KOPT-K1 (cell line): ENCODE measurements at regions not wholly inside any gene's neighbourhood (a gene's known extent, or its start where the extent isn't known, plus 50 kb on each side); places are given as distances from the start of the nearest gene placed in this dataset.
"Not testable (repeated sequence)": the region's sequence is repeated elsewhere in the genome, so short reads cannot be mapped to it uniquely, and the experiment has no call there.

ENCODE experiments used
- H3K27ac ChIP-seq: fragments of 200-600 bp; sonication (generic); 2 replicates; pipeline ENCODE4 v1.5.1; 2016; ENCODE audit warnings: antibody characterized with exemption, mild to moderate bottlenecking, low read depth, low read length; ENCODE audit not compliant: poor library complexity, severe bottlenecking
- H3K36me3 ChIP-seq: fragments of 200-600 bp; sonication (generic); 2 replicates; pipeline ENCODE4 v1.5.1; 2017; ENCODE audit warnings: antibody characterized with exemption, mild to moderate bottlenecking, low read length, moderate library complexity; ENCODE audit not compliant: insufficient read depth
- H3K9me3 ChIP-seq: fragments of 200-600 bp; sonication (generic); 2 replicates; pipeline ENCODE4 v1.5.1; 2017; ENCODE audit warnings: antibody characterized with exemption, low read length, mild to moderate bottlenecking; ENCODE audit not compliant: insufficient read depth, poor library complexity, severe bottlenecking

DNA sequence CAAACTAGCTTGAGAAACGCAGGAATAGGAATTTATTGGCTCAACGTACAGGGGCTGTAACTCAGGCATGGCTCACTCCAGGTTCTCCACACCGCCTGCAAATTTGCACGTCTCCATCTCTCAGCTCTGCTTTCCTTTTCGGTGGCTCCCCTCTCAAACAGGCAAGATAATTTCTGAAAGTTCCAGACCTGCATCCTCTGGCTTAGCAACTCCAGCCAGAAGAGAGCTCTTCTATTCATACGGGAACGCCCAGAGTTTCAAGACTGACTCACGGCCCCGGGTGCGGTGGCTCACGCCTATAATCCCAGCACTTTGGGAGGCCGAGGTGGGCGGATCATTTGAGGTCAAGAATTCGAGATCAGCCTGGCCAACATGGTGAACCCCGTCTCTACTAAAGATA is 139.7 kb upstream of the BNIP2 start:
- Histone ChIP-seq H3K9me3 (peaks cover under 1% of the 10 kb centered on the region), H3K27ac (no peak overlapping the region), H3K36me3 (no peaks in the 10 kb centered on the region)

DNA sequence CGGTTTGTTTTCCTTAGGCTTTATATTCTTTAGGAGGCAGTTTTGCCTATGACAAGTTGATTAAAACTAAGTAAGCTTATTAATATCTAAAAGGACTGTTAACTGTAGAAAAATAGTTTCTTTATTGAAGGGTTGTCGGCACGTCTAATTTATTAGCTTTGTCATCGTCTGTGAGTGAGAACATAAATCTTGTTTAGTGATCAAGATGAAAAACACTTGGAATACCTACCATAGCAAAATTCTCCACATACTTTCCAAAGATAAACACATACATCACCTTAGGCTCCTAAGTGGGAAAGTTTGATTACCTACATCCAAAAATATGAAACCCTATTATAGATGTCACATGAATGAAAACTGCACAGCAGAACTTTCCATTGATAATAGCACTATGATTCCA is 139.1 kb upstream of the BNIP2 start:
- H3K27ac ChIP-seq = no peak overlapping the region
- peaks cover 6% of the 10 kb centered on the region for H3K9me3 ChIP-seq
- no peaks in the 10 kb centered on the region for H3K36me3 ChIP-seq

DNA sequence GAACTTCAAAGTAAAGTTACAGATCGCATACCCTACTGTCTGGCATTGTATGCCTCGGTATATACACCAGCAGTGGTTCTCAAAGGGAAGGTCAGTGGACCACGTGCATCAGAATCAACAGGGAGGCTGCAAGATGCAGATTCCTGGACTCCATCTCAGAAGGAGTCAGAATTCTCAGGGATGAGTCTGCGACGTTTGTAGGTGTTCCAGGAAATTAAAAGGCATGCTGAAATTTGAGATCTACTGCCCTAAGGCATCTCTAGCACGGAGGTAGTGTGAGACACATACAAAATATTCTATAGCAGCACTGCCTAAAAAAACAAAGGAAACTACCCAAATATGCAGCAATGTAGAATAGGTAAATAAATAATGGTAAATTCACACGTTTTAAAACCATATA is 136.8 kb upstream of the BNIP2 start:
- H3K36me3 ChIP-seq = no peaks in the 10 kb centered on the region
- H3K9me3 ChIP-seq = peaks cover 10% of the 10 kb centered on the region
- H3K27ac ChIP-seq = no peak overlapping the region

DNA sequence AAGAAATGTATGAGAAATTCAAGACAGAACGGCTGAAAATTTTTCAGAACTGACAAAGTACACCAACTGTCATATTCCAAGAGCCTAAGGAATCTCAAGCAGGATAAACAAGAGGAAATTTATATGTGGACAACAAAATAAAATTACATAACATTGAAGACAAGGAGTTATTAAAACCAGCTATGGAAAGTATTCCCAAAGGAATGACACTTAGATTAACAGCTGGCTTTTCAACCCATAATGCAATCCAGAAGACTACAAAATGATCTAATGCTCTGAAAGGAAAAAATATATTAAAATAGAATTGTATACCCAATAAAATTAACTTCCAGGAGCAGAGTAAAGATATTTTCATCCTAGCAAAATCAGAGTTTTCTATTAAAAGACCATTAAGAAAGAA is 132.2 kb upstream of the BNIP2 start:
- no peaks in the 10 kb centered on the region for H3K36me3 ChIP-seq
- H3K9me3 ChIP-seq = peaks cover 10% of the 10 kb centered on the region
- H3K27ac ChIP-seq = no peak overlapping the region

DNA sequence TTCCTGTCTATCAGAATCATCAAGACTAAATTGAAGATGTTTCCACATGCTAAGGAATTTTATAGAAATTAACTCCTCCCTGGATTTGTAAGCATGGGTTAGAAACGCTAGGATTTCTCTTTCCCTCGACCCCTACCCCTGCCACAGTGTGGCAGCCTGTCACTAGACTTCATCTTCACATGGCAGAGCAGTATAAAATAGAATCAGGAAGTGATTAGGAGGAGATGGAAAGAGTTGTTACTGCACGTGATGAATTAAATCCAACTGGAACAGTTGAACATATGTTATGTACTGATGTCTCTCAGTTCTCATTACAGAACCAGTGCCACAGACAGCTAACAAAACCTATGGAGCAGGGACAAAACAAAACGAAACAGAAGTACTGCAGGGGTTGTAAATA is 130.0 kb upstream of the BNIP2 start:
- peaks cover 10% of the 10 kb centered on the region for H3K9me3 ChIP-seq

DNA sequence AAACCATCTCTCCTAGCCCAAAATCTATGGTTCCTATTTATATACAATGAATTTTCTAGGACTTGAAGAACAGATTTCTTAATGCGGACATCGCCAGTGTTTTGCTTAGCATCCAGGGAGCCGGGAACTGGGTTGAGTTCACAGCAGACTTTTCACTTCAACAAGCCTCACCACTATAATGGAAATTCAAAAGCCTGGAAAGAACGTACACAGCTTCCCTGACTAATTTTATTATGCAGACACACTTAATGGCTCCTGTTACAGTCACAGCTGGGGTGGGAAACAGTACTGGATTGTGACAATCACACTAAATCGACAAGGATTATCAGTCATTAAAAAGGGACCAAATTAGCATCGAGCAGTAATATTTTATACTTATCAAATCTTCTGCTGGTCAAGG is 129.2 kb upstream of the BNIP2 start:
- Histone ChIP-seq H3K36me3 (no peaks in the 10 kb centered on the region), H3K27ac (no peak overlapping the region), H3K9me3 (peaks cover 4% of the 10 kb centered on the region)

More for the DNA sequence above, 130.0 kb upstream of the BNIP2 start:
- no peaks in the 10 kb centered on the region for H3K36me3 ChIP-seq
- H3K27ac ChIP-seq = peak overlapping the region; percentile 45

DNA sequence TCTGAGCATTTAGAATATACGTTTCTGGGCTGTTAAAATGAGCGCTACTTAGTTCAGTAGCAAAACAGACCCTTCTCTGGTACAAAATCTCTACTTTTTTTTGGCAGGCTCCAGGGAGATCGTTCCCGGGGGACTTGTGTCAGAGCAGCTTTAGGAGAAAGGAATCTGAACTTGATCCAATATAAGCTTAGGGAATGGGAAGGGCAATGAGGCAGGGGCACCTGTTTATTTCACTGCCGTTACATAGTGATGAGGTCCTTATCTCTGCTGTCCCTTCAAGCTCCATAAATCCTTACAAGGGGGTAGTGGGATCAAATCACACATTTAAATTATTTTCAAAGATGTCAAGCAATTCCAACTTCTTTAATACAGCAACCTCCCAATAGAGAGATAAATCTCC is 128.7 kb upstream of the BNIP2 start:
- Histone ChIP-seq H3K9me3 (no peaks in the 10 kb centered on the region), H3K27ac (no peak overlapping the region), H3K36me3 (no peaks in the 10 kb centered on the region)

DNA sequence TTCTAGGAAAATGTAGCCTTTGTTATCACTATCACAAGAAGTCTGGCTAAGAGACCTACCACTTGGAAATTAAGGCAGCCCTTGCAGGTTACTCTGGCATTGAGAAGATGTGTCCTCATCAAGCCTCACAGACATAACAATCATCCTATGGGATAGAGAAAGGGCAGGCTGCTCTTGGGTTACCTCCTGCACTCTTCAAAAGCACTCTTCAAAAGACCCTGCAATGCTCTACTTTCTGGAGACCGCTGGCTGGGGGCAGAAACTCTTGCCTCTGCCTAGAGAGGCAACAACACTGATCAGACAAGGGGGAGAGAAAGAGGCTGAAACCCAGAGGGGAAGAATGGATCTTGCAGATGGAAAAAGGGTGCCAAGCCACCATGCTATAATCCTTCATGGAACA is 127.9 kb upstream of the BNIP2 start:
- Histone ChIP-seq H3K36me3 (no peaks in the 10 kb centered on the region), H3K27ac (peak overlapping the region; percentile 82), H3K9me3 (no peaks in the 10 kb centered on the region)

DNA sequence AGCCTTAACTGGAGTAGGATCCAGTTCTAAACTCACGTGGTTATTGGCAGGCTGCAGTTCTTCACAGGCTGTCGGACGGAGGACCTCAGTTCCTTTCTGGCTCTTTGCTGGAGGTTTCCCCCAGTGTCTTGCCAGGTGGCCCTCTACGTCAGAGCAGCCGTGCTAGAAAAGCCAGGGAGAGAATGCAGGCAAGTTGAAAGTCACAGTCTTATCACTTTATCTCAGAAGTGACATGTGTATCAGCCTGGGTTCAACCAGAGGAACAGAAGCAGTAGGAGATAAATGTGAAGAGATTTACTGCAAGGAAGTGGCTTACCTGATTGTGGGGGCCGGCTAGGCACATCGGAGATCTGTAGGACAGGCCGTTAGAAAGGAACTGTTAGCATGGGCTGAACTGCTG is 125.3 kb upstream of the BNIP2 start:
- H3K9me3 ChIP-seq = no peaks in the 10 kb centered on the region
- H3K36me3 ChIP-seq = no peaks in the 10 kb centered on the region
- H3K27ac ChIP-seq = peak overlapping the region; percentile 82

DNA sequence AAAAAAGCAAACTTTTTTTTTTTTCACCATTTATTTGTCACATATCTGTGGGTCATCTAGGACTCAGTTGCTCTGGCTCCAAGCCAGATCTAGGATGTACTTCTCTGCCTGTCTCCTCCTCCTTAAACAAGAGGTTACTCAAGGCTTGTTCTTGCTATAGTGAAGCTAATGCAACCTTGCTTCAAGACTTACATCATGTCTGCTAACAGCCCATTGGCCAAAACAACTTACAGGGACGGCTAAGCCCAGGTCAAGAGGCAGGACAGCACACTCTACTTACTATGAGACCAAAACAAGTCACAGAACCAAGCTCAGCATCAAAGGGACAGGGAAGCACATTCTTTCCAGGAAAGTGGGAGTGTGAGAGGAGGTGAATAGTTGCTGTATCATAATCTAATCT is 123.8 kb upstream of the BNIP2 start:
- peak overlapping the region; percentile 82 for H3K27ac ChIP-seq
- no peaks in the 10 kb centered on the region for H3K36me3 ChIP-seq
- H3K9me3 ChIP-seq = no peaks in the 10 kb centered on the region

DNA sequence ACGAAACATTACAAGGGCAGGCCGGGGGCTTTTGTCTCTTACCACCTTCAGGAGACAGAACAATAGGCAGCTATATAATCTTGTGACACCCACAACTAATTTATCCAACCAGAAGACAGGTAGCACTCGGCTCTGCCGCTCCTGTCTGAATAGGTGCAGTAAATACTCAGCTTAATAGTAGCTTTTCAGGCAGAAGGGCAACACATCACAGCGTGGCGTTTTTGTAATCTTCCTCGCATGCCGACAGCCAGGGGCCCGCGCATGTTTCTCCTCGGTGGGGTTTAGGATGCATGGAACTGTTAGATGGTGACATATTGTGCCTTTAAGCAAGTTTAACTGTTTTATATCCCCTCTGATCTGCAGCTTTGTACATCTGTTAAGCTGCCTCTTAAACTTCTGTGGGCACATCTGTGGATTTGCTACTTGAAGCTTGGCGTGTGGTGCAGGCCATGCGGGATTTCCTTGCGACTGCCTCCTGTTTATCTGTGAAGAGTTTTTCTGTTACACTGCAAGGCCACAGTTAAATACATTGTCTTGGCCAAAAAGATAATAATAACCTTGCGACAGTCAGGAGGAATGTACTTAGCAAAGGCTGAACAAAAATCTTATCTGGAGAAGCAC is 123.2 kb upstream of the BNIP2 start:
- Histone ChIP-seq H3K27ac (peak overlapping the region; percentile 82), H3K36me3 (no peaks in the 10 kb centered on the region), H3K9me3 (no peaks in the 10 kb centered on the region)

DNA sequence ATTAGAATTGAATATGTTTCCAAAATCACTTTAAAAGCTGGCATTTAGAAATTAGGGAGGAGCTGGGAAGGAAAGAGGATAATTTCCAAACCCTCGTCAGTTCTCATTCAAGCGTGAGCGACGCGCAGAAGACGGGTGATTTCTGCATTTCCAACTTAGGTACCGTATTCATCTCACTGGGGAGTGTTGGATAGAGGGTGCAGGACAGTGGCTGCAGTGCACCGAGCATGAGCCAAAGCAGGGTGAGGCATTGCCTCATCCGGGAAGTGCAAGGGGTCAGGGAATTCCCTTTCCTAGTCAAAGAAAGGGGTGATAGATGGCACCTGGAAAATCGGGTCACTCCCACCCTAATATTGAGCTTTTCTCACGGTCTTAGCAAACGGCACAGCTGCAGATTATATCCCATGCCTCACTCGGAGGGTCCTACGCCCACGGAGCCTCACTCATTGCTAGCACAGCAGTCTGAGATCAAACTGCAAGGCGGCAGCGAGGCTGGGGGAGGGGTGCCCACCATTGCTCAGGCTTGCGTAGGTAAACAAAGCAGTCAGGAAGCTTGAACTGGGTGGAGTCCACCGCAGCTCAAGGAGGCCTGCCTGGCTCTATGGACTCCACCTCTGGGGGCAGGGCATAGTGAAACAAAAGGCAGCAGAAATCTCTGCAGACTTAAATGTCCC is 114.3 kb upstream of the BNIP2 start:
- H3K9me3 ChIP-seq, H3K36me3 ChIP-seq: not testable (repeated sequence)
- H3K27ac ChIP-seq = peak overlapping the region; percentile 84

DNA sequence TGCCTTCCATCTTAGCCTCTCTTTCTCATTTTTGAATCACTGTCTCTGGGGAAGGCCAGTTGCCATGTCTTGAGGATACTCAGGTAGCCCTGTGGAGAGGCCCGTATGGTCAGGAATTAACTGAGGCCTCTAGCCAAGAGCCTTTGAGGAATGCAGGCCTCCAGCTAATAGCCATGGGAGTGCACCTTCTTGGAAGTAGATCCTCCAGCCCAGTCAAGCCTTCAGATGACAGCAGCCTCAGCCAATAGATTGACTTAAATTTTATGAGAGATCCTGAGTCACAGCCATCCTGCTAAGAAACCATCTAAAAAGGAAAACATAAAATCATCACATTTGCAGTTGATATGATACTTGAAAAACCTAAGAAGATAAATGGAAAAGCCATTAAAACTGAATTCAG is 112.5 kb upstream of the BNIP2 start:
- Histone ChIP-seq H3K36me3 (no peaks in the 10 kb centered on the region), H3K27ac (peak overlapping the region; percentile 35), H3K9me3 (no peaks in the 10 kb centered on the region)

DNA sequence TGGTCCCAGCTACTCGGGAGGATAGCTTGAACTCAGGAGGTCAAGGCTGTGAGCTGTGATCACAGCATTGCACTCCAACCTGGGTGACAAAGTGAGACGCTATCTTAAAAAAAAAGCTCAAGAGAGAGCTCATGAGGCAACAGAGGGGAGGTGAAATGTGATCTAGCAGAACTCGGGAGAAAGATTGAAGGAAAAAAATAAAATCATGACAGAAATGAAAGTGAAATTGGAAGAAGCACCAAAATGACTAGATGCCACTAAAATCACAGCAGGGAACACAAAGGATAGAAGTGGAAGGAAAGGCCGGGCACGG is 109.4 kb upstream of the BNIP2 start:
- Histone ChIP-seq H3K27ac (peak overlapping the region; percentile 52), H3K36me3 (no peaks in the 10 kb centered on the region), H3K9me3 (no peaks in the 10 kb centered on the region)

DNA sequence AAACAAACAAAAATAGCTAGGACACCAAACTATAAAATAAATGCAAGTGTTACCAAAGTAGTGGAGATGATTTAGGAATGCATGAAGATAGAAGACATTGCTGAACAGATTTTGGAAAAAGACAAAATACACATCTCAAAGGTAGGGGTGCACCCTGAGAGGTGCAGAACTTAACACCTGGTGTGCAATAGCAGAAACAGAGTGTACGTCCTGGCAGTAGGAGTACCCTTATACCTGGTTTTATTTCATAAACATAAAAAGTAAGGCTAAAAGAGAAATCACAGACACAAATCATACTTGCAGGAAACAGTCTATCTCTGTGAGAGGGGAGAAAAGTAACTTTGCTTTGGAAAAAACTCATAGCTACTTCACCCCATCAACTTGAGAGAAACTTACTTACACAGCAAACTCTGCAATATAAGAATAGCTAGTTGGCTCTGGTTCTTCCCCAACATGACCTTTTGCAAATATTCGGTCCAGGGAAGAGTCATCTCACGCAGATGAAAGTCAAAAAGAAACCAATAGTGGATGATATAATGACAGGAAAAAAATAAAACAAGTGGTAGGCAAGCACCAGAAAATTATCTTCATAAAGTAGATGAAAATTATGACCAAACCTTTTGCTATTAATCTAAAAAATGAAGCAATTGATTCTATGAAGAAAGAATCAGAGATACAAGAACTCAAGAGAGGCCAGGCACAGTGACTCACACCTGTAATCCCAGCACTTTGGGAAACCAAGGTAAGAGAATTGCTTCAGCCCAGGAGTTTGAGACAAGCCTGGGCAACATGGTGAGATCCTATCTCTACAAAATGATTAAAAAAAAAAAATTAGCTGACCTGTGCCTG is 108.9 kb upstream of the BNIP2 start:
- Histone ChIP-seq H3K36me3 (no peaks in the 10 kb centered on the region), H3K9me3 (no peaks in the 10 kb centered on the region), H3K27ac (peak overlapping the region; percentile 52)
